Mucosa of gallbladder (tissue), 1 donor: ENCODE measurements at regions not wholly inside any gene's neighbourhood (a gene's known extent, or its start where the extent isn't known, plus 50 kb on each side); places are given as distances from the start of the nearest gene placed in this dataset.
"Not testable (repeated sequence)": the region's sequence is repeated elsewhere in the genome, so short reads cannot be mapped to it uniquely, and the experiment has no call there.

ENCODE experiments used
- DNase-seq: peaks from one replicate; pipeline ENCODE4 v3.0.0-alpha.2; 2020; ENCODE audit warnings: low spot score
- donor health status: DM: no; HTN: no; CAD: no.

DNA sequence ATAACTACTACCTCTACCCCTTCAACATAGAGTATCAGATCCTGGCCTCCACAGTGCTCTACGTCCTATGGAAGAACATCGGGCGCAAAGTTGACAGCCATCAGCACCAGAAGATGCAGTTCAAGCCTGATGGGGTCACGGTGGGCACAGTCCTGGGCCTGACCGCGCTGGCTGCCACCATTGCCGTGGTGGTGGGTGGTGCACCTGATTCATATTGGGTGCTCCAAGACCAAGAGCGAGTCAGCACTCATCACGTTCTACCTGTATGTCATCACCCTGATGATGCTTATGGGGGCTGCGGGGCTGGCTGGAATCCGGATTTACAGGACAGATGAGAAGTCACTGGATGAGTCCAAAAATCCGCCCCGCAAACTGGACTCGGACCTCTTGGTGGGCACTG, 846.4 kb downstream of the RPIA start:
- not testable (repeated sequence) for DNase-seq

DNA sequence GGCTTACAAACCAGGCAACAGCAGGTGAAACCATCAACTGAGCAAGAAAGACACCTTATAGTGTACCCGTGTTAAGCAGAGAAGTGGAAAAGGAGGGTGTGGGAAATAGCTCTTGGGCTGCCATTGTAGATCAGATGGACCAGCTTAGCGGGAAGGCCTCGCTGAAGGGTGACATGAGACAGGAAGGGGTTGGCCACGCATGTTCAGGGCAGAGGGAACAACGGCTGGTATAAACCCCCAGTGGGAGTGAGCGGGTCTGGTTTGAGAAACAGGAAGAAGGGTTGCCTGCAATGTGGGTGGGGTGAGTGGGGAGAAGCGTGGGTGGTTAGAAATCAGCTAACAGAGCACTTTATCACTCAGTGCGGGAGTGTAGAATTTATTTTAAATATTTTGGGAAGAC, 852.6 kb downstream of the RPIA start:
- not testable (repeated sequence) for DNase-seq

- not testable (repeated sequence) for DNase-seq
These were observed 887.7 kb downstream of the RPIA start for GRCh38 chr2:89579154-89579553.

DNA sequence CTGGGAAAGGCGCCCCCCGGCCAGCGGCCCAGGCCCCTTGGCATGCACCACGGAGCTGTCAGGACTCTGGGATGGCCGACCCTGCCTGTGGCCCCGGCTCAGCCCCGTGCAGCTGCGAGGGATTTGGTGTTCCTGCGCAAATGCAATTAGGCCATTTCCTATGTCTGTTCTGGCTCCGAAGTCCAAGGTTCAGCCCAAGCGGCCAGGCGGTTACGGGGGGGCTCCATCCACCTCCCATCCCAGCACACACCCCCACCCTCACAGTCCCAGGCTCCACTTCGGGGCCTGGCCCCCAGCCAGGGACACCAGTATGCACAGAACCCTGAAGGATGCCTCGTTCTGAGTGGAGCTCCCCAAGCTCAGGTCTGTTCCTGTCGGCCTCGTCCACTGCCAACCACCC, 891.3 kb downstream of the RPIA start:
- DNase-seq: not testable (repeated sequence)

- not testable (repeated sequence) for DNase-seq
These were observed 892.6 kb downstream of the RPIA start for GRCh38 chr2:89584046-89584445.

DNA sequence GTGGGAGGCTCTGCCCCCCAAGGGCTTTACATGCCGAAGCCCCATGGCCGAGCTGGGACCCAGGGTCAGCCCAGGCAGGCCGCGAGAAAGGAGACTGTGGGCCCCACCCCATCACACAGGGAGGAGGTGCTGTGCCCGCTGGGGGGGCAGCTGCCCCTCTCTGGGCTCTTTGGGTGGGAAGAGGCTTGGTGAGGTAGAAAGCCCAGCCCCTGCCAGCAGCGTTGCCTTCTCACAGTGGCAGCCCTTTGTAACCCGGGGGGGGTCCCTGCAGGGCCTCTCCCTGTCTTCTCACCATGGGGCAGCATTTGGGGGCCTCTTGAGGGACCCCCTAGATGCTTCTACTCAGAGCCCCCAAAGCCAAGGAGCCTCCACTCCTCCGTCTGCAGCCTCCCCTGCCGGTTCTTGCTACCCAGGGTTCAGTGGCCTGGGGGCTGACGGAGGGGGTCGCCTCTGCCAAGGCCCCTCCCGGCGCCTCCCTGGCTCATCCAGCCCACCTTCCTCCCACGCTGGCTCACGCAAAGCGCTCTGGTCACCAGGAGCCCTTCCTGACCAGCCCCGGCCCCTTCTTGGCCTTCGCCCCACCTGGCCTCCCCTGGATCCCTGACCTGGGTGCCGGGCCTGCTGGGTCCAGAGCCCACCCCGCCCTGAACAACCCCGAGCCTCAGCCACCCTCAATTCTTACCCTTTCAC, 893.5 kb downstream of the RPIA start:
- DNase-seq: not testable (repeated sequence)

GRCh38 chr2:89585558-89585920, 894.1 kb downstream of the RPIA start:
- peak; percentile 61 for DNase-seq

- not testable (repeated sequence) for DNase-seq
These were observed 908.4 kb downstream of the RPIA start for GRCh38 chr2:89599843-89600242.

DNA sequence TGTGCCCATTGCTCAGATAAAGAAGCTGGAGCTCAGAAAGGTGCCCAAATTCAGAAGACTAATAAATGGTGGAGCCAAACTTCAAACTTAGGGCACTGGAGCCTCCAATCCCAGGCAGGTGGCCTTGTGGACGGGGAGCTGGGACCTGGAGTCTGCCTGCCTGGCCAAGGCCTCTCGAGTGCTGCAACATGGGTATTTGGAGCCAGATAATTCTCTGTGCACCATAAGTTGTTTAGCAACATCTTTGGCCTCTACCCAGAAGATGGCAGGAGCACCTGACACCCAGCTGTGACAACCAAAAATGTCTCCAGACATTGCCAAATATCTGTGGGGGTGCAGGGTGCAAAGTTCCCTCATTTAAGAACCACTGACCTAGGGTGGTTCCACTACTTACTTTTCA, 915.0 kb downstream of the RPIA start:
- DNase-seq: not testable (repeated sequence)

- DNase-seq: not testable (repeated sequence)
These were observed 918.9 kb downstream of the RPIA start for GRCh38 chr2:89610207-89610926.

- not testable (repeated sequence) for DNase-seq
These were observed 919.5 kb downstream of the RPIA start for GRCh38 chr2:89610927-89611515.

DNA sequence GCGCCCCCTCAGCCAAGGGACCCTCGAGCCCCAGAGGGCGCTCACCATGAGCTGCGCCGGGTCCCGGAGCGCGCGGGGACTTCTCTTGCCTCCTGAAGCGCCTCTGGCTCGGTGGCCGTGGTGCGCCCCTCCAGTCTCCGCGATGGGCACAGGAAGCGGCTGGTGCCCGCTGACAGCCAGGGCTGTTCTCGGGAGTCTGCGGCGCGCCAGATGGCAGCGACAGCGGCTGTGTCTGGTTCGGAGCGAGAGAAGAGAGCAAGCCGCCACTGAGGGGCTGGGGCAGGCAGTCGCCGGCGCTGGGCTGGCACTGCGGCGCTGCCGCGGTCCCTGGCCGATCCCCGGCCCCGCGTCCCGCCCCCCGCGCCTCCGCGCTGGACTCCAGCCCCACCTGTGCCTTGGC, 920.2 kb downstream of the RPIA start:
- not testable (repeated sequence) for DNase-seq

DNA sequence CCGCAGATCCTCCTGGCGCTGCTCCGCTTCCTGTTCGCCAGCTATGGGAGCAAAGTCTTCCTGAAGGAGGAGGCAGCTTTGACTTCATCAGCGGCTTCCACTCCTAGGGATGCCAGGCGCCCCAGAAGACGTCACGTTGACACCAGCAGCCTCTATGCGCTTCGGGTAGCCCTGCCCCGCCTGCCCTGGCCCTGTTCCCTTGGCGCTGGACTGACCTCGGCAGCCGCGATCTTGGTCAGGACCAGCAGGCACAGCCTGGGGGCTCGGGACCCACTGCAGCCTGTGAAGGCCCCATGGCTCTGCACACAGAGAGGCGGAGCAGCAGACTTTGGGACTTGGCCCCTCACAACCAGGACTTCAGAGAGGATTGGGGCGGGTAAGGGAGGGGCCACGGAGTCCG, 957.8 kb downstream of the RPIA start:
- DNase-seq: not testable (repeated sequence)

- DNase-seq: not testable (repeated sequence)
These were observed 987.8 kb downstream of the RPIA start for GRCh38 chr2:89679254-89679653.
